GM18951 (cell line): ENCODE measurements at regions not wholly inside any gene's neighbourhood (a gene's known extent, or its start where the extent isn't known, plus 50 kb on each side); places are given as distances from the start of the nearest gene placed in this dataset.
"Not testable (repeated sequence)": the region's sequence is repeated elsewhere in the genome, so short reads cannot be mapped to it uniquely, and the experiment has no call there.

Experiments
- POLR2A ChIP-seq: IDR thresholded peaks from 4 replicates; pipeline ENCODE4 v1.6.1; 2011; ENCODE audit warnings: mild to moderate bottlenecking; ENCODE audit not compliant: insufficient read length, insufficient read depth; ENCODE audit errors: extremely low read depth
- in situ Hi-C: fragments of 300-500 bp; cut with MboI; formaldehyde crosslinking; loops from one replicate; pipeline ENCODE4 v1.12.0; 2022; ENCODE audit warnings: low sequenced_read_pairs, mixed read lengths, inconsistent platforms; ENCODE audit not compliant: unreplicated experiment

- TF ChIP-seq POLR2A, result no peak
- in situ Hi-C loops, result no loop called here
These were observed 194.9 kb upstream of the GRM3 start for GRCh38 chr7:86448856-86449255.

GRCh38 chr7:86445285-86445684 is 198.4 kb upstream of the GRM3 start:
- TF ChIP-seq POLR2A, result no peak
- in situ Hi-C loops, result no loop called here

GRCh38 chr7:86444245-86444644 is 199.5 kb upstream of the GRM3 start:
- no peak for TF ChIP-seq POLR2A
- in situ Hi-C loops, result no loop called here

- in situ Hi-C loops, result not testable (repeated sequence)
These were observed 203.3 kb upstream of the GRM3 start for GRCh38 chr7:86440420-86440819.

- TF ChIP-seq POLR2A, result no peak
- in situ Hi-C loops, result no loop called here
These were observed 205.7 kb upstream of the GRM3 start for GRCh38 chr7:86437951-86438450.

GRCh38 chr7:86431761-86432160 is 211.9 kb upstream of the GRM3 start:
- no peak for TF ChIP-seq POLR2A
- in situ Hi-C loops, result no loop called here

GRCh38 chr7:86411814-86412213 is 231.9 kb upstream of the GRM3 start:
- no peak for TF ChIP-seq POLR2A
- in situ Hi-C loops, result no loop called here

GRCh38 chr7:86407291-86407690 is 236.4 kb upstream of the GRM3 start:
- in situ Hi-C loops, result no loop called here
- TF ChIP-seq POLR2A, result no peak

GRCh38 chr7:86391813-86392212 is 251.9 kb upstream of the GRM3 start:
- no peak for TF ChIP-seq POLR2A
- in situ Hi-C loops, result no loop called here

- in situ Hi-C loops, result not testable (repeated sequence)
These were observed 268.1 kb upstream of the GRM3 start for GRCh38 chr7:86375602-86376001.

- TF ChIP-seq POLR2A, result no peak
- in situ Hi-C loops, result no loop called here
These were observed 271.4 kb upstream of the GRM3 start for GRCh38 chr7:86372262-86372661.

- TF ChIP-seq POLR2A, result no peak
- in situ Hi-C loops, result no loop called here
These were observed 276.8 kb upstream of the GRM3 start for GRCh38 chr7:86366946-86367345.

- in situ Hi-C loops, result not testable (repeated sequence)
These were observed 303.3 kb upstream of the GRM3 start for GRCh38 chr7:86340407-86340806.

- in situ Hi-C loops, result no loop called here
These were observed 304.7 kb upstream of the GRM3 start for GRCh38 chr7:86339051-86339450.

GRCh38 chr7:86328801-86329433 is 314.8 kb upstream of the GRM3 start:
- in situ Hi-C loops, result no loop called here

More at GRCh38 chr7:86339051-86339450, 304.7 kb upstream of the GRM3 start:
- TF ChIP-seq POLR2A, result no peak

More at GRCh38 chr7:86328801-86329433, 314.8 kb upstream of the GRM3 start:
- no peak for TF ChIP-seq POLR2A
